Neural progenitor cell (in vitro differentiated cells): ENCODE measurements at regions not wholly inside any gene's neighbourhood (a gene's known extent, or its start where the extent isn't known, plus 50 kb on each side); places are given as distances from the start of the nearest gene placed in this dataset.

ENCODE experiments used
- CTCF ChIP-seq: fragments of 200-600 bp; sonication (generic); IDR thresholded peaks from 2 replicates; pipeline ENCODE4 v1.5.1; 2017; ENCODE audit warnings: antibody characterized with exemption, mild to moderate bottlenecking
- EZH2 ChIP-seq: fragments of 200-600 bp; sonication (generic); IDR thresholded peaks from 2 replicates; pipeline ENCODE4 v1.6.1; 2017; ENCODE audit warnings: antibody characterized with exemption, mild to moderate bottlenecking, moderate library complexity

DNA sequence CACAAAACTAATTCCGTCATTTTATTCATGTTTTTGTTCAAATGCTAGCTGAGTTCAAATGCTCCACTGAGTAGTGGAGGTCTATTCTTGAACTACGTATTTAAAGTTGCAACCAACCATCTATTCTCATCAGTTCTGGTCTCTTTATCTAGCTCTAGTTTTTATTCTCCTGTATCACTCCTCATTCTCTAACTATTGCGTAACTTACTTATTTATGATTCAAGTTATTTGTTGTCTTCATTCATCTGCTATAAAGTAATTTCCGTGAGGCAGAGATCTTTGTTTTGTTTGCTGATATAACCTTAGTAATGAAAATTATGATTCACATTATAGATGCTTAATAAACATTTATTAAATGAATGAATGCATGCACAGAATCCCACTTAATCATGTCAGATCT is 221.6 kb upstream of the ASCC3 start:
- no peak for TF ChIP-seq CTCF
- no peak for TF ChIP-seq EZH2
